ENCODE measurements at regions not wholly inside any gene's neighbourhood (a gene's known extent, or its start where the extent isn't known, plus 50 kb on each side); places are given as distances from the start of the nearest gene placed in this dataset.

GRCh38 chr5:20128343-20128742, 140.3 kb upstream of the CDH18 start:
- no peak overlapping the region for H2AFZ ChIP-seq (ENCODE audit: low read length)
- POLR2A ChIA-PET: interaction anchor here (0.8 kb wide), 1 partner anchor 195 kb away, joined by 3 read pairs; no protein-coding TSS in a partner anchor

GRCh38 chr5:20114526-20114925, 126.5 kb upstream of the CDH18 start:
- Histone ChIP-seq H3K4me3 (ENCODE audit: low read depth, low read length, poor library complexity, severe bottlenecking) (no peak overlapping the region), H2AFZ (ENCODE audit: low read length) (no peak overlapping the region), H3K27ac (ENCODE audit: low read depth, low read length, poor library complexity, severe bottlenecking) (no peak overlapping the region), H4K20me1 (ENCODE audit: insufficient read depth, low read length) (no peaks in the 10 kb centered on the region), H3K4me1 (ENCODE audit: insufficient read depth, low read length, poor library complexity, severe bottlenecking) (no peaks in the 10 kb centered on the region), H3K9me3 (ENCODE audit: low read length) (no peaks in the 10 kb centered on the region), H3K36me3 (ENCODE audit: insufficient read depth, low read length) (no peaks in the 10 kb centered on the region), H3K9me2 (ENCODE audit: insufficient read depth, low read length) (no peaks in the 10 kb centered on the region), H3K4me2 (ENCODE audit: low read length) (no peak overlapping the region), H3K79me2 (ENCODE audit: insufficient read depth, low read depth, low read length) (no peaks in the 10 kb centered on the region)
- no TSS peak for BruUV-seq (replicated peaks)
- no peak for DNase-seq (ENCODE audit: low spot score)
- TF ChIP-seq CTCF (conservative IDR thresholded peaks at IDR 0.05; ENCODE audit: low read length) (no peak), EZH2phosphoT487 (IDR thresholded peaks at IDR 0.05; ENCODE audit: borderline replicate concordance, low read depth, low read length) (no peak)
- ChIA-PET POLR2A (no interaction called here), CTCF (ENCODE audit: unreplicated experiment) (no interaction called here)
- intact Hi-C loops (cut with micrococcal nuclease; ENCODE audit: unreplicated experiment): no loop called here

More at GRCh38 chr5:20128343-20128742, 140.3 kb upstream of the CDH18 start:
- no peaks in the 10 kb centered on the region for H3K9me3 ChIP-seq (ENCODE audit: low read length)
- no peaks in the 10 kb centered on the region for H3K9me2 ChIP-seq (ENCODE audit: insufficient read depth, low read length)
- H4K20me1 ChIP-seq (ENCODE audit: insufficient read depth, low read length): no peaks in the 10 kb centered on the region
- H3K4me1 ChIP-seq (ENCODE audit: insufficient read depth, low read length, poor library complexity, severe bottlenecking): no peaks in the 10 kb centered on the region
- H3K36me3 ChIP-seq (ENCODE audit: insufficient read depth, low read length): no peaks in the 10 kb centered on the region
- TF ChIP-seq EZH2phosphoT487 (IDR thresholded peaks at IDR 0.05; ENCODE audit: borderline replicate concordance, low read depth, low read length): no peak
- no peak for TF ChIP-seq CTCF (conservative IDR thresholded peaks at IDR 0.05; ENCODE audit: low read length)
- intact Hi-C loops (cut with micrococcal nuclease; ENCODE audit: unreplicated experiment): no loop called here
- no TSS peak for BruUV-seq (replicated peaks)
- H3K27ac ChIP-seq (ENCODE audit: low read depth, low read length, poor library complexity, severe bottlenecking): no peak overlapping the region
- CTCF ChIA-PET (ENCODE audit: unreplicated experiment): no interaction called here
- no peak overlapping the region for H3K4me2 ChIP-seq (ENCODE audit: low read length)
- H3K79me2 ChIP-seq (ENCODE audit: insufficient read depth, low read depth, low read length): no peaks in the 10 kb centered on the region
- DNase-seq (ENCODE audit: low spot score): no peak
- no peak overlapping the region for H3K4me3 ChIP-seq (ENCODE audit: low read depth, low read length, poor library complexity, severe bottlenecking)

- intact Hi-C loops (cut with micrococcal nuclease; ENCODE audit: unreplicated experiment): no loop called here
- ChIA-PET CTCF (ENCODE audit: unreplicated experiment) (no interaction called here), POLR2A (no interaction called here)
- no TSS peak for BruUV-seq (replicated peaks)
- no peak overlapping the region for H3K4me3 ChIP-seq (ENCODE audit: low read depth, low read length, poor library complexity, severe bottlenecking)
- no peaks in the 10 kb centered on the region for H3K36me3 ChIP-seq (ENCODE audit: insufficient read depth, low read length)
- DNase-seq (ENCODE audit: low spot score): no peak
- no peaks in the 10 kb centered on the region for H3K4me1 ChIP-seq (ENCODE audit: insufficient read depth, low read length, poor library complexity, severe bottlenecking)
- no peaks in the 10 kb centered on the region for H3K9me2 ChIP-seq (ENCODE audit: insufficient read depth, low read length)
- no peaks in the 10 kb centered on the region for H4K20me1 ChIP-seq (ENCODE audit: insufficient read depth, low read length)
- H3K79me2 ChIP-seq (ENCODE audit: insufficient read depth, low read depth, low read length): no peaks in the 10 kb centered on the region
- H2AFZ ChIP-seq (ENCODE audit: low read length): no peak overlapping the region
- no peak overlapping the region for H3K27ac ChIP-seq (ENCODE audit: low read depth, low read length, poor library complexity, severe bottlenecking)
- TF ChIP-seq CTCF (conservative IDR thresholded peaks at IDR 0.05; ENCODE audit: low read length): no peak
- TF ChIP-seq EZH2phosphoT487 (IDR thresholded peaks at IDR 0.05; ENCODE audit: borderline replicate concordance, low read depth, low read length): no peak
- H3K4me2 ChIP-seq (ENCODE audit: low read length): no peak overlapping the region
- H3K9me3 ChIP-seq (ENCODE audit: low read length): no peaks in the 10 kb centered on the region
These were observed 125.9 kb upstream of the CDH18 start for GRCh38 chr5:20113931-20114330.

Data from OCI-LY7 (cell line).